Ovary (tissue), 3 donors: ENCODE measurements at regions not wholly inside any gene's neighbourhood (a gene's known extent, or its start where the extent isn't known, plus 50 kb on each side); places are given as distances from the start of the nearest gene placed in this dataset.

Source experiments
- CTCF ChIP-seq, 3 donors: fragments of 450-650 bp in 2 of 3; fragments of 200-600 bp in 1 of 3; IDR thresholded peaks; one replicate each; pipeline versions ENCODE4 v1.5.1 to v1.8.0; 2016 to 2022; ENCODE audit warnings: antibody characterized with exemption in 3 of 3, mild to moderate bottlenecking in 1 of 3
- EP300 ChIP-seq: sonication (generic); formaldehyde crosslinking; IDR thresholded peaks from one replicate; pipeline ENCODE4 v1.6.1; 2017; ENCODE audit warnings: antibody characterized with exemption
- POLR2A ChIP-seq: fragments of 450-650 bp; IDR thresholded peaks from one replicate; pipeline ENCODE4 v1.6.1; 2017; ENCODE audit warnings: antibody characterized with exemption, mild to moderate bottlenecking, moderate library complexity
- donor health status: DM: no; HTN: no; CAD: no.

DNA sequence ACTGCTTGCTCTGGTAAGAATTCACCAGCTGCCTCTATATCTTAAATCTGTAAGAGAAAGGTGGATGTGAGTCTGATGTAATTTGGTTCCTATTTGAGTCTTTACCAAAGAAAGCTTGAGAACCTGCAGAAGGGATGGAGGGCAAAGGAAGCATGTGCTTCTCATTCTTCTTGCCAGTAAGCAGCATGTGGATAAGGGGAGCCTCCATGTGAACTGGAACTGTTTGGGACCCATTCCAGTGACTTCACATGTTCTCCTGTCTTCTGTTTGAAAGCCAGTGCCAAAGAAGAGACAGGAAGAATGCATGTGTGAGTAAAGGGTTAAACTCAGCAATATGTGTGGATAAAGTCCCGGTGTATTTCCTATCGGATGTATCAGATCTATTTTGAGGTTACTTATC lies 119.6 kb upstream of the ADGRL2 start:
- no peak for TF ChIP-seq CTCF (IDR thresholded peaks at IDR 0.05)
- no peak for TF ChIP-seq POLR2A
- no peak for TF ChIP-seq EP300
